ENCODE measurements at regions not wholly inside any gene's neighbourhood (a gene's known extent, or its start where the extent isn't known, plus 50 kb on each side); places are given as distances from the start of the nearest gene placed in this dataset.

DNA sequence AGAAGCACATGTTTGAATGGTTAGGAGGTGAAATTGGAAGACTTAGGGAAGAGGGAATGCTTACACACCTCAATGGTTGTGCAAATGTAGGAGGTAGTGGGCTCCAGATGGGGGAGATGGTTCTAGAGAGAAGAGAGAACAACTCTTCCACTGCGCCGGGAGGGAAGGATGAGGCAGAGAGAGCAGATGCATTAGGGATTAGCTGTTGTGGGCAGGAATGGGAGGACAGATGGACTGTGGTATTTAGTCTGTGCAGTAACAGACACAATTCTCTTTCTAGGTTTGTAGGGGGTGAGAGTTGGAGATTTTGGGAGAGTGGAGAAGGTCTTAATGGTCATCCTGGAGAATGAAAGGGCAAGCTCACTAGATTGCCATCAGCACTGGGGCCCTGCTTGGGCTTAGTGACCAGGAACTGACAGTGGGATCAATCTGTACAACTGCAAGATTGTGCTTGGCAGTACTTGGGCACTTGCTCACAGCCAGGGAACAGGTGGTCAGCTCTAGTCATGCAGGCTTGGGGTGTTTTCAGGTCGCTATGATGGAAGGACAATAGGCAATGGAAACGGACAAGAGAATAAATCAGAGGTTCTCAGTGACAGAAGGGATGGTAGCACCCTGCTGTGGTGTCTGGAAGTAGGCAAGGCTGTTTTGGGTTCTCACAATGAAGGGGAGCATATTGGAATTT is 182.0 kb upstream of the MYLIP start:
- Mint-ChIP-seq H3K36me3 (no peaks in the 10 kb centered on the region), H3K4me1 (no peaks in the 10 kb centered on the region), H3K27me3 (ENCODE audit: low read depth in 2 of 2) (no peaks in the 10 kb centered on the region), H3K9me3 (no peaks in the 10 kb centered on the region), H3K27ac (no peak overlapping the region), H3K4me3 (no peak overlapping the region)
- Histone ChIP-seq H3K36me3 (ENCODE audit: control insufficient read depth, insufficient read depth, low read length) (no peaks in the 10 kb centered on the region), H3K27ac (ENCODE audit: low read length) (no peak overlapping the region), H3K4me3 (ENCODE audit: low read length) (no peak overlapping the region), H3K9me3 (ENCODE audit: control insufficient read depth, insufficient read depth, low read length) (no peaks in the 10 kb centered on the region), H3K4me1 (ENCODE audit: control insufficient read depth, insufficient read depth, low read length) (no peaks in the 10 kb centered on the region), H3K27me3 (ENCODE audit: control insufficient read depth, insufficient read depth, low read length) (no peaks in the 10 kb centered on the region)
- intact Hi-C loops (cut with micrococcal nuclease) = no loop called here
- ATAC-seq (no peak), DNase-seq (no peak)
- 81% methylated on average over 4 of the region's 4 CpGs for WGBS (ENCODE audit: insufficient coverage)
- TF ChIP-seq, protein P1, sequence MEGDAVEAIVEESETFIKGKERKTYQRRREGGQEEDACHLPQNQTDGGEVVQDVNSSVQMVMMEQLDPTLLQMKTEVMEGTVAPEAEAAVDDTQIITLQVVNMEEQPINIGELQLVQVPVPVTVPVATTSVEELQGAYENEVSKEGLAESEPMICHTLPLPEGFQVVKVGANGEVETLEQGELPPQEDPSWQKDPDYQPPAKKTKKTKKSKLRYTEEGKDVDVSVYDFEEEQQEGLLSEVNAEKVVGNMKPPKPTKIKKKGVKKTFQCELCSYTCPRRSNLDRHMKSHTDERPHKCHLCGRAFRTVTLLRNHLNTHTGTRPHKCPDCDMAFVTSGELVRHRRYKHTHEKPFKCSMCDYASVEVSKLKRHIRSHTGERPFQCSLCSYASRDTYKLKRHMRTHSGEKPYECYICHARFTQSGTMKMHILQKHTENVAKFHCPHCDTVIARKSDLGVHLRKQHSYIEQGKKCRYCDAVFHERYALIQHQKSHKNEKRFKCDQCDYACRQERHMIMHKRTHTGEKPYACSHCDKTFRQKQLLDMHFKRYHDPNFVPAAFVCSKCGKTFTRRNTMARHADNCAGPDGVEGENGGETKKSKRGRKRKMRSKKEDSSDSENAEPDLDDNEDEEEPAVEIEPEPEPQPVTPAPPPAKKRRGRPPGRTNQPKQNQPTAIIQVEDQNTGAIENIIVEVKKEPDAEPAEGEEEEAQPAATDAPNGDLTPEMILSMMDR (IDR thresholded peaks at IDR 0.05) = no peak

DNA sequence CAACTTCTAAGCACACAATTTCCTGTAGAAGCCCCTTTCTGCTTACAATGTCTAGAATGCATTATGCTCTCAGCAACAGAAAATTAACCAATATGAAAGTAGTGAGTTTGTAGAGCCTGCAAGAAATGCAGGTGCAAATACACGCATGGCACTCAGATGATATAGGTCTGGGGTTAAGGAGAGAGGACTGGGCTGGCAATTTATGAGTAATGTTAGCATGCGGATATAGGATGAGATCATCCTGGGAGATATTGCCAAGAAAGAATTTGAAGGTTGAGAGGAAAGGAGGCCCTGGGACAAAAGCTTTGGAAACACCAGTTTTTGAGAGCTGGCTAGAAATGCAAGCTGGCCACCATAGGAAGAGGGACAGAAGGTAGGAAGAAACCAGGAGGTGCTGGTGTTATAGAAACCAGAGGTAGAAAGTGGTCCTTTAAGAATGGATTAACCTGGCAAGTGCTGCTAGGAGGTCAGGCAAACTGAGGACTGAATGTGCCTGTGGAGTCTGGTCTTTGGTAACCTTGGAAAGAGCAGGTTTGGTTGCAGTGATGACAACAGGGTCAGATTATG is 183.2 kb upstream of the MYLIP start:
- Mint-ChIP-seq H3K36me3 (no peaks in the 10 kb centered on the region), H3K9me3 (no peaks in the 10 kb centered on the region), H3K27ac (no peak overlapping the region), H3K4me1 (no peaks in the 10 kb centered on the region), H3K4me3 (no peak overlapping the region), H3K27me3 (ENCODE audit: low read depth in 2 of 2) (no peaks in the 10 kb centered on the region)
- intact Hi-C loops (cut with micrococcal nuclease) = no loop called here
- Histone ChIP-seq H3K27me3 (ENCODE audit: control insufficient read depth, insufficient read depth, low read length) (no peaks in the 10 kb centered on the region), H3K9me3 (ENCODE audit: control insufficient read depth, insufficient read depth, low read length) (no peaks in the 10 kb centered on the region), H3K27ac (ENCODE audit: low read length) (no peak overlapping the region), H3K36me3 (ENCODE audit: control insufficient read depth, insufficient read depth, low read length) (no peaks in the 10 kb centered on the region), H3K4me3 (ENCODE audit: low read length) (no peak overlapping the region), H3K4me1 (ENCODE audit: control insufficient read depth, insufficient read depth, low read length) (no peaks in the 10 kb centered on the region)
- 95% methylated on average over 2 of the region's 2 CpGs for WGBS (ENCODE audit: insufficient coverage)
- TF ChIP-seq, protein P1 (IDR thresholded peaks at IDR 0.05) = no peak
- no peak for ATAC-seq
- DNase-seq = no peak

DNA sequence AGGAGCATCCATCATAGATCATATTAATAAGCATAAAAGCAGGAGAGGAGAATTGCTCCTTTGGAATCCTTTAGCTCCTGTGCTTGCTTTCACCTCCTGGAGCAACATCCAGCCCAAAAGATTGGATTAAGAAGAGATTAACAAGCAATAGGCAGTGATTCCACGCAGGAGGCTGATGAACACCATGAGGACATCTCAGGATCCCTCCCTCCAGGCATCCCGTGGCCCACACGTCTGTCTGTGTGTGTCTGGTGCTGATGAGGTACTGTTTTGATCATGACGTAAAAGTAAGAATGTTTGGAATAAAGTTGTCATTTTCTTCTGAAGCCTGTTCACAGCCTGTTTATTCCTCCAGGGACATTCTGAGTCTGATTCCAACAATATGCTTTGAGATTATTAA is 185.5 kb upstream of the MYLIP start:
- no peaks in the 10 kb centered on the region for H3K36me3 Mint-ChIP-seq
- Histone ChIP-seq H3K36me3 (ENCODE audit: control insufficient read depth, insufficient read depth, low read length) (no peaks in the 10 kb centered on the region), H3K27ac (ENCODE audit: low read length) (no peak overlapping the region), H3K4me1 (ENCODE audit: control insufficient read depth, insufficient read depth, low read length) (no peaks in the 10 kb centered on the region), H3K9me3 (ENCODE audit: control insufficient read depth, insufficient read depth, low read length) (no peaks in the 10 kb centered on the region), H3K27me3 (ENCODE audit: control insufficient read depth, insufficient read depth, low read length) (no peaks in the 10 kb centered on the region), H3K4me3 (ENCODE audit: low read length) (no peak overlapping the region)
- no peaks in the 10 kb centered on the region for H3K9me3 Mint-ChIP-seq
- H3K4me1 Mint-ChIP-seq = no peaks in the 10 kb centered on the region
- no peak for ATAC-seq
- H3K27me3 Mint-ChIP-seq (ENCODE audit: low read depth in 2 of 2) = no peaks in the 10 kb centered on the region
- intact Hi-C loops (cut with micrococcal nuclease) = no loop called here
- H3K27ac Mint-ChIP-seq = no peak overlapping the region
- DNase-seq = no peak
- TF ChIP-seq, protein P1 (IDR thresholded peaks at IDR 0.05) = no peak
- WGBS (ENCODE audit: insufficient coverage) = 88% methylated on average over 3 of the region's 4 CpGs
- no peak overlapping the region for H3K4me3 Mint-ChIP-seq

DNA sequence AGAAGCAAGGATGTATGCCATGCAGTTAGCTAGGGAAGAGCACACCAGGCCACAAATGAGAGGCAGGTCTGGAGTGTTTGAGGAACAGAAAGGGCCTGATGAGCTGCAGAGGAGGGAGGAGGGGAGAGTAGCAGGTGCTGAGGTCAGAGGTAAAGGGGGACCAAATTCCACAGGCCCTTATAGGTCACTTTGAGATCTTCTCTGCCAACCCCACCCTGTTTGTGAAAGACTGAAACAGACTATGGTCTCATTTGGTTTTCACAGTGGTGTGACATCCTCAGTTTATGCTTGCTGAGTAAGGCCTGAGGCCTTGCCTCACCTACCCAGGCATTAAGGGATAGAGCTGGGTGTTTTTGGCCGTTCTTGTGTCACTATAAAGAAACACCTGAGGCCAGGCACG is 187.7 kb upstream of the MYLIP start:
- no peak for ATAC-seq
- Mint-ChIP-seq H3K4me1 (peaks cover 10 to 13% of the 10 kb centered on the region in 2 donors), H3K9me3 (no peaks in the 10 kb centered on the region), H3K36me3 (no peaks in the 10 kb centered on the region), H3K4me3 (no peak overlapping the region), H3K27ac (no peak overlapping the region), H3K27me3 (ENCODE audit: low read depth in 2 of 2) (no peaks in the 10 kb centered on the region)
- DNase-seq = no peak
- H3K4me3 ChIP-seq (ENCODE audit: low read length) = no peak overlapping the region
- intact Hi-C loops (cut with micrococcal nuclease) = no loop called here
- no peaks in the 10 kb centered on the region for H3K9me3 ChIP-seq (ENCODE audit: control insufficient read depth, insufficient read depth, low read length)
- 79% methylated on average over 2 of the region's 2 CpGs for WGBS (ENCODE audit: insufficient coverage)
- no peaks in the 10 kb centered on the region for H3K4me1 ChIP-seq (ENCODE audit: control insufficient read depth, insufficient read depth, low read length)
- TF ChIP-seq, protein P1 (IDR thresholded peaks at IDR 0.05) = no peak
- no peak overlapping the region for H3K27ac ChIP-seq (ENCODE audit: low read length)
- H3K27me3 ChIP-seq (ENCODE audit: control insufficient read depth, insufficient read depth, low read length) = no peaks in the 10 kb centered on the region
- no peaks in the 10 kb centered on the region for H3K36me3 ChIP-seq (ENCODE audit: control insufficient read depth, insufficient read depth, low read length)
